Ishikawa (cell line): ENCODE measurements at regions not wholly inside any gene's neighbourhood (a gene's known extent, or its start where the extent isn't known, plus 50 kb on each side); places are given as distances from the start of the nearest gene placed in this dataset.

ENCODE experiments used
- CEBPB ChIP-seq: IDR thresholded peaks from 2 replicates; pipeline ENCODE4 v1.6.1; 2012
- CREB1 ChIP-seq: IDR thresholded peaks from 2 replicates; pipeline ENCODE4 v1.6.1; 2012; ENCODE audit warnings: low read depth
- EGR1 ChIP-seq: IDR thresholded peaks from 2 replicates; pipeline ENCODE4 v1.6.1; 2012
- EP300 ChIP-seq: IDR thresholded peaks from 2 replicates; pipeline ENCODE4 v1.6.1; 2012; ENCODE audit warnings: borderline replicate concordance
- FOXM1 ChIP-seq: IDR thresholded peaks from 2 replicates; pipeline ENCODE4 v1.6.1; 2012; ENCODE audit warnings: low read depth, borderline replicate concordance
- MAX ChIP-seq: IDR thresholded peaks from 2 replicates; pipeline ENCODE4 v1.6.1; 2012
- NFIC ChIP-seq: IDR thresholded peaks from 2 replicates; pipeline ENCODE4 v1.6.1; 2012
- RAD21 ChIP-seq: IDR thresholded peaks from 2 replicates; pipeline ENCODE4 v1.6.1; 2012; ENCODE audit warnings: low read depth
- REST ChIP-seq: IDR thresholded peaks from 2 replicates; pipeline ENCODE4 v1.6.1; 2012; ENCODE audit warnings: low read depth, mild to moderate bottlenecking
- TAF1 ChIP-seq: IDR thresholded peaks from 2 replicates; pipeline ENCODE4 v1.6.1; 2012; ENCODE audit warnings: low read depth, mild to moderate bottlenecking
- TCF12 ChIP-seq: IDR thresholded peaks from 2 replicates; pipeline ENCODE4 v1.6.1; 2012; ENCODE audit warnings: low read depth
- TEAD4 ChIP-seq: IDR thresholded peaks from 2 replicates; pipeline ENCODE4 v1.6.1; 2012
- USF1 ChIP-seq: IDR thresholded peaks from 2 replicates; pipeline ENCODE4 v1.6.1; 2012
- YY1 ChIP-seq: IDR thresholded peaks from 2 replicates; pipeline ENCODE4 v1.6.1; 2012; ENCODE audit warnings: low read depth
- ZBTB7A ChIP-seq: IDR thresholded peaks from 2 replicates; pipeline ENCODE4 v1.6.1; 2012; ENCODE audit warnings: low read depth

- no peak for TF ChIP-seq RAD21
- no peak for TF ChIP-seq NFIC
- TF ChIP-seq MAX: no peak
- TF ChIP-seq ZBTB7A: no peak
- TF ChIP-seq TCF12: no peak
- no peak for TF ChIP-seq FOXM1
- TF ChIP-seq YY1: no peak
- TF ChIP-seq EP300: no peak
- no peak for TF ChIP-seq USF1
- TF ChIP-seq REST: no peak
- TF ChIP-seq TAF1: no peak
- no peak for TF ChIP-seq CEBPB
- no peak for TF ChIP-seq EGR1
These were observed 1233.8 kb upstream of the WWC1 start for GRCh38 chr5:167057665-167058064.

GRCh38 chr5:167061695-167062094, 1229.8 kb upstream of the WWC1 start:
- no peak for TF ChIP-seq CREB1
- no peak for TF ChIP-seq FOXM1
- TF ChIP-seq EP300: no peak
- no peak for TF ChIP-seq TEAD4
- no peak for TF ChIP-seq RAD21
- no peak for TF ChIP-seq ZBTB7A
- no peak for TF ChIP-seq REST
- no peak for TF ChIP-seq TCF12
- no peak for TF ChIP-seq NFIC
- no peak for TF ChIP-seq CEBPB

- no peak for TF ChIP-seq ZBTB7A
- no peak for TF ChIP-seq CEBPB
- TF ChIP-seq EGR1: no peak
- TF ChIP-seq TAF1: no peak
- TF ChIP-seq EP300: no peak
- no peak for TF ChIP-seq NFIC
- TF ChIP-seq RAD21: no peak
- TF ChIP-seq REST: no peak
- no peak for TF ChIP-seq CREB1
- TF ChIP-seq YY1: no peak
- no peak for TF ChIP-seq MAX
These were observed 1228.3 kb upstream of the WWC1 start for GRCh38 chr5:167063116-167063515.

GRCh38 chr5:167063788-167064187, 1227.7 kb upstream of the WWC1 start:
- TF ChIP-seq TAF1: no peak
- TF ChIP-seq EGR1: no peak
- no peak for TF ChIP-seq MAX
- no peak for TF ChIP-seq YY1
- TF ChIP-seq USF1: no peak
- TF ChIP-seq CEBPB: no peak
- TF ChIP-seq NFIC: no peak
- no peak for TF ChIP-seq FOXM1
- no peak for TF ChIP-seq REST
- TF ChIP-seq RAD21: no peak
- TF ChIP-seq CREB1: no peak
- TF ChIP-seq ZBTB7A: no peak
- no peak for TF ChIP-seq TEAD4
- no peak for TF ChIP-seq TCF12
- no peak for TF ChIP-seq EP300
